Gastrocnemius medialis (tissue), 4 donors: ENCODE measurements at regions not wholly inside any gene's neighbourhood (a gene's known extent, or its start where the extent isn't known, plus 50 kb on each side); places are given as distances from the start of the nearest gene placed in this dataset.

Experiments
- ATAC-seq, 2 donors: fragments of 150-250 bp; one replicate each; pipeline ENCODE4 v1.9.1; 2016
- DNase-seq, 2 donors: peaks; one replicate each; pipeline ENCODE4 v3.0.0-alpha.2; 2019
- H3K27ac ChIP-seq, 4 donors: fragments of 200-600 bp; sonication (generic); 1 replicate in 1 of 4; 2 replicates in 3 of 4; pipeline ENCODE4 v1.5.1; 2016 to 2018; ENCODE audit warnings: mild to moderate bottlenecking in 2 of 4, moderate library complexity in 1 of 4
- H3K27me3 ChIP-seq, 3 donors: fragments of 200-600 bp; sonication (generic) in 2 of 3; 1 replicate in 1 of 3; 2 replicates in 2 of 3; pipeline versions ENCODE4 v1.5.1 to v1.6.0; 2016 to 2019; ENCODE audit warnings: mild to moderate bottlenecking in 1 of 3, moderate library complexity in 1 of 3
- H3K36me3 ChIP-seq, 2 donors: fragments of 200-600 bp; sonication (generic) in 1 of 2; one replicate each; pipeline ENCODE4 v1.5.1; 2017 to 2018
- H3K4me1 ChIP-seq, 2 donors: fragments of 200-600 bp; sonication (generic) in 1 of 2; one replicate each; pipeline ENCODE4 v1.5.1; 2016 to 2017; ENCODE audit warnings: mild to moderate bottlenecking in 2 of 2
- H3K4me3 ChIP-seq, 4 donors: fragments of 200-600 bp; sonication (generic) in 3 of 4; 1 replicate in 1 of 4; 2 replicates in 3 of 4; pipeline ENCODE4 v1.5.1; 2016 to 2019; ENCODE audit warnings: mild to moderate bottlenecking in 2 of 4
- H3K9me3 ChIP-seq, 3 donors: fragments of 200-600 bp; sonication (generic) in 2 of 3; 1 replicate in 1 of 3; 2 replicates in 2 of 3; pipeline ENCODE4 v1.5.1; 2016 to 2019
- CTCF ChIP-seq, 5 experiments: fragments of 450-650 bp in 3 of 5; fragments of 200-600 bp in 2 of 5; sonication (generic) in 2 of 5; IDR thresholded peaks in 4 of 5; conservative IDR thresholded peaks in 1 of 5; 1 replicate in 4 of 5; 2 replicates in 1 of 5; pipeline ENCODE4 v1.5.1; 2016 to 2019; ENCODE audit warnings: antibody characterized with exemption in 5 of 5, mild to moderate bottlenecking in 3 of 5, moderate library complexity in 3 of 5
- POLR2A ChIP-seq, 2 donors: fragments of 450-650 bp; IDR thresholded peaks; one replicate each; pipeline ENCODE4 v1.6.1; 2017; ENCODE audit warnings: antibody characterized with exemption in 2 of 2, mild to moderate bottlenecking in 2 of 2, moderate library complexity in 2 of 2
- in situ Hi-C, 4 donors: fragments of 200-750 bp; cut with MboI; loops; one replicate each; pipeline versions ENCODE4 v1.15.0 to v1.8.0; 2017; ENCODE audit warnings: low sequenced_read_pairs in 4 of 4
- intact Hi-C: fragments of 100-400 bp; cut with DNase I; formaldehyde crosslinking; loops from one replicate; pipeline ENCODE4 v1.15.1; 2023; ENCODE audit warnings: low total_unique reads

- Histone ChIP-seq H3K4me1 (no peaks in the 10 kb centered on the region), H3K27ac (no peak overlapping the region), H3K36me3 (no peaks in the 10 kb centered on the region), H3K27me3 (peaks cover 12 to 19% (median 14%) of the 10 kb centered on the region in 3 donors), H3K9me3 (no peaks in the 10 kb centered on the region), H3K4me3 (no peak overlapping the region)
- ATAC-seq, result peak; percentile 31 to 48
- intact Hi-C loops (loop anchor here (10.0 kb wide), 1 partner anchor 132 kb away; no protein-coding TSS in a partner anchor), in situ Hi-C loops (loop anchor here in 3 of 4 donors (5.0 to 25.0 kb wide), 4 partner anchors 285 to 740 kb away; partner anchors contain the start of gene INHBB (in 1 of the 3))
- no peak for TF ChIP-seq POLR2A (IDR thresholded peaks at IDR 0.05)
- TF ChIP-seq CTCF (IDR thresholded peaks at IDR 0.05 in 4 of 5, conservative IDR thresholded peaks at IDR 0.05 in 1 of 5), result peak; percentile 64 to 94 (median 86)
- DNase-seq, result peak; percentile 28 to 51
Measured at GRCh38 chr2:121076885-121077549, 208.0 kb downstream of the TFCP2L1 start.

- H3K36me3 ChIP-seq, result no peaks in the 10 kb centered on the region
- intact Hi-C loops, result loop anchor here (10.0 kb wide), 1 partner anchor 134 kb away; no protein-coding TSS in a partner anchor
- no peaks in the 10 kb centered on the region for H3K4me1 ChIP-seq
- DNase-seq (no peak), ATAC-seq (no peak)
- TF ChIP-seq POLR2A (IDR thresholded peaks at IDR 0.05) (no peak), CTCF (IDR thresholded peaks at IDR 0.05 in 4 of 5, conservative IDR thresholded peaks at IDR 0.05 in 1 of 5) (no peak)
- no peak overlapping the region for H3K27ac ChIP-seq
- H3K9me3 ChIP-seq, result no peaks in the 10 kb centered on the region
- H3K27me3 ChIP-seq, result peaks cover 10 to 19% (median 14%) of the 10 kb centered on the region in 3 donors
- H3K4me3 ChIP-seq, result no peak overlapping the region
- in situ Hi-C loops, result loop anchor here in 3 of 4 donors (5.0 to 25.0 kb wide), 4 partner anchors 283 to 742 kb away; partner anchors contain the start of gene INHBB (in 1 of the 3)
Measured at GRCh38 chr2:121078899-121079298, 206.1 kb downstream of the TFCP2L1 start.

GRCh38 chr2:121080013-121080772 is 204.8 kb downstream of the TFCP2L1 start:
- H3K9me3 ChIP-seq, result no peaks in the 10 kb centered on the region
- H3K4me3 ChIP-seq, result no peak overlapping the region
- no peak for TF ChIP-seq POLR2A (IDR thresholded peaks at IDR 0.05)
- peak; percentile 80 to 92 (median 91) for TF ChIP-seq CTCF (IDR thresholded peaks at IDR 0.05 in 4 of 5, conservative IDR thresholded peaks at IDR 0.05 in 1 of 5)
- peak; percentile 37 to 68 for ATAC-seq
- intact Hi-C loops (loop anchor here (1.0 kb wide), 1 partner anchor 385 kb away; no protein-coding TSS in a partner anchor), in situ Hi-C loops (loop anchor here in 1 of 4 donors (5.0 to 25.0 kb wide), 3 partner anchors 282 to 743 kb away; partner anchors contain the start of gene INHBB)
- DNase-seq, result peak in 1 of 2 donors; percentile 29
- H3K27ac ChIP-seq, result no peak overlapping the region
- H3K36me3 ChIP-seq, result no peaks in the 10 kb centered on the region
- H3K27me3 ChIP-seq, result peaks cover 10 to 12% (median 10%) of the 10 kb centered on the region in 3 donors
- no peaks in the 10 kb centered on the region for H3K4me1 ChIP-seq

GRCh38 chr2:121081701-121082100 is 203.3 kb downstream of the TFCP2L1 start:
- in situ Hi-C loops, result loop anchor here in 1 of 4 donors (5.0 to 25.0 kb wide), 3 partner anchors 281 to 744 kb away; partner anchors contain the start of gene INHBB
- Histone ChIP-seq H3K36me3 (no peaks in the 10 kb centered on the region), H3K4me1 (no peaks in the 10 kb centered on the region), H3K27me3 (no peaks in the 10 kb centered on the region), H3K9me3 (no peaks in the 10 kb centered on the region), H3K27ac (no peak overlapping the region), H3K4me3 (no peak overlapping the region)
- DNase-seq (no peak), ATAC-seq (no peak)
- intact Hi-C loops, result no loop called here
- TF ChIP-seq POLR2A (IDR thresholded peaks at IDR 0.05), result no peak
- no peak for TF ChIP-seq CTCF (IDR thresholded peaks at IDR 0.05 in 4 of 5, conservative IDR thresholded peaks at IDR 0.05 in 1 of 5)
